Heart left ventricle (tissue), 16 donors: ENCODE measurements at regions not wholly inside any gene's neighbourhood (a gene's known extent, or its start where the extent isn't known, plus 50 kb on each side); places are given as distances from the start of the nearest gene placed in this dataset.

Experiments
- ATAC-seq, 4 donors: fragments of 200-7000 bp; cut with Tn5 transposase; one replicate each; pipeline ENCODE4 v1.9.1; 2020 to 2022; ENCODE audit warnings: moderate library complexity in 4 of 4, mild to moderate bottlenecking in 3 of 4, moderate number of reproducible peaks in 1 of 4
- DNase-seq, 5 donors: peaks; one replicate each; pipeline ENCODE4 v3.0.0-alpha.2; 2020
- H3K27ac ChIP-seq, 12 donors: fragments of 200-600 bp; sonication (generic) in 4 of 12; one replicate each; pipeline versions ENCODE4 v1.5.0 to v1.8.0; 2016 to 2022; ENCODE audit warnings: mild to moderate bottlenecking in 2 of 12
- H3K27me3 ChIP-seq, 9 donors: fragments of 200-600 bp; sonication (generic) in 2 of 9; one replicate each; pipeline versions ENCODE4 v1.5.1 to v1.8.0; 2016 to 2022; ENCODE audit warnings: mild to moderate bottlenecking in 3 of 9
- H3K36me3 ChIP-seq, 9 donors: fragments of 200-600 bp; sonication (generic) in 2 of 9; one replicate each; pipeline versions ENCODE4 v1.5.0 to v1.8.0; 2018 to 2022; ENCODE audit warnings: mild to moderate bottlenecking in 2 of 9
- H3K4me1 ChIP-seq, 12 donors: fragments of 200-600 bp; sonication (generic) in 4 of 12; one replicate each; pipeline versions ENCODE4 v1.5.0 to v1.8.0; 2016 to 2022; ENCODE audit warnings: mild to moderate bottlenecking in 3 of 12
- H3K4me3 ChIP-seq, 12 donors: fragments of 200-600 bp; sonication (generic) in 4 of 12; one replicate each; pipeline versions ENCODE4 v1.5.0 to v1.8.0; 2017 to 2022; ENCODE audit warnings: mild to moderate bottlenecking in 9 of 12, moderate library complexity in 4 of 12
- H3K9me3 ChIP-seq, 12 donors: fragments of 200-600 bp; sonication (generic) in 4 of 12; one replicate each; pipeline versions ENCODE4 v1.5.0 to v1.8.0; 2016 to 2022; ENCODE audit warnings: mild to moderate bottlenecking in 1 of 12
- POLR2A ChIP-seq, 2 donors: fragments of 450-650 bp; IDR thresholded peaks; one replicate each; pipeline ENCODE4 v1.6.1; 2017; ENCODE audit warnings: antibody characterized with exemption in 2 of 2, mild to moderate bottlenecking in 2 of 2, moderate library complexity in 2 of 2
- WGBS, 4 donors: extraction: QIAGEN DNeasy Blood & Tissue Kit in 2 of 4; methylation state at CpG; one replicate each; pipeline versions ENCODE4 v1.1.5 to v1.1.7; 2013 to 2018; 5-methylcytosine and 5-hydroxymethylcytosine counted together
- intact Hi-C, 10 donors: fragments of 100-400 bp; cut with DNase I; formaldehyde crosslinking; loops; one replicate each; pipeline versions ENCODE4 v1.11.1 to v1.14.2; 2022
- TF ChIP-seq, protein P1 (sequence below), 12 donors: fragments of 200-600 bp; sonication (generic) in 4 of 12; IDR thresholded peaks; one replicate each; pipeline versions ENCODE4 v1.5.0 to v1.8.0; 2018 to 2022; ENCODE audit warnings: antibody characterized with exemption in 12 of 12, mild to moderate bottlenecking in 5 of 12
- donor health status: ischemic (EF 13 %, LVEDD 7.1; RV severe dilation, severe dysfunction).
- donor health status: healthy with polysubstance abuse.
- donor health status: DM: no; HTN: yes; CAD: no.
- donor health status: DM: no; HTN: no; CAD: no.
- donor health status: ischemic (EF 25% LVEDD 6.9; RV normal size, moderate dysfunction).
- donor health status: ischemic (EF 25% LVEDD 5.7; RV mildly dilated, moderate dysfunction).
- donor health status: healthy.
- donor health status: DM: yes; HTN: yes; CAD: no.
- donor health status: ischemic (EF 35%, LVEDD 5.7; RV mildly dilated, moderate dysfunction).
- donor health status: nonischemic (EF 11% LVEDD 7.7; RV severe dilation, severe dysfunction).
- donor health status: DM: yes; HTN: yes; CAD: no.
- donor health status: PGD.
- donor health status: ischemic (EF 29% LVEDD 5.4; RV normal size, mild dysfunction).
- donor health status: nonischemic (EF 23%, LVEDD 6.1; RV moderate dilation, normal function).

DNA sequence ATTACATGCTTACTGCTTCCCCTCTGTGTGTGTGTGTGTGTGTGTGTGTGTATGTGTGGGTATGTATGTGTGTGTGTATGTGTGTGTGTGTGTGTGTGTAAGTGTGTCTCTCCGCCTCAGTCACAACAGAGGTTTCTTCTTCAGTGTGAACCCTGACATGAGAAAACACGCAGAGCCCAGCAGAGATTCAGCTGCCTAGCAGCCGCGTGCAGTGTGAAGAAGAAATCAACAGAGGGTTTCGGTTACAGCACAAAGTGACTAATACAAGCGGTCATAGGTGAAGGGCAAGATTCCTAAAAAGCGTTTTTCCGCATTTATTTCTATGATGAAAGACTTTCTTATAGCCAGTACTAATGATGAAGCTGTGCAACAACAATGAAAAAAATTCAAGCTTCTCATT is 55.3 kb upstream of the ZFP42 start:
- no peaks in the 10 kb centered on the region for H3K36me3 ChIP-seq
- H3K27me3 ChIP-seq, result no peaks in the 10 kb centered on the region
- ATAC-seq, result no peak
- no peak overlapping the region for H3K4me3 ChIP-seq
- TF ChIP-seq POLR2A (IDR thresholded peaks at IDR 0.05), result no peak
- TF ChIP-seq, protein P1, sequence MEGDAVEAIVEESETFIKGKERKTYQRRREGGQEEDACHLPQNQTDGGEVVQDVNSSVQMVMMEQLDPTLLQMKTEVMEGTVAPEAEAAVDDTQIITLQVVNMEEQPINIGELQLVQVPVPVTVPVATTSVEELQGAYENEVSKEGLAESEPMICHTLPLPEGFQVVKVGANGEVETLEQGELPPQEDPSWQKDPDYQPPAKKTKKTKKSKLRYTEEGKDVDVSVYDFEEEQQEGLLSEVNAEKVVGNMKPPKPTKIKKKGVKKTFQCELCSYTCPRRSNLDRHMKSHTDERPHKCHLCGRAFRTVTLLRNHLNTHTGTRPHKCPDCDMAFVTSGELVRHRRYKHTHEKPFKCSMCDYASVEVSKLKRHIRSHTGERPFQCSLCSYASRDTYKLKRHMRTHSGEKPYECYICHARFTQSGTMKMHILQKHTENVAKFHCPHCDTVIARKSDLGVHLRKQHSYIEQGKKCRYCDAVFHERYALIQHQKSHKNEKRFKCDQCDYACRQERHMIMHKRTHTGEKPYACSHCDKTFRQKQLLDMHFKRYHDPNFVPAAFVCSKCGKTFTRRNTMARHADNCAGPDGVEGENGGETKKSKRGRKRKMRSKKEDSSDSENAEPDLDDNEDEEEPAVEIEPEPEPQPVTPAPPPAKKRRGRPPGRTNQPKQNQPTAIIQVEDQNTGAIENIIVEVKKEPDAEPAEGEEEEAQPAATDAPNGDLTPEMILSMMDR (IDR thresholded peaks at IDR 0.05), result no peak
- no peak overlapping the region for H3K27ac ChIP-seq
- H3K9me3 ChIP-seq, result peaks cover 0 to 11% (median 0%) of the 10 kb centered on the region in 12 donors
- WGBS, 4 donors, result 88 to 92% (median 90%) methylated on average over 8 of the region's 8 CpGs
- DNase-seq, result no peak
- H3K4me1 ChIP-seq, result no peaks in the 10 kb centered on the region
- intact Hi-C loops, result no loop called here

GRCh38 chr4:187942968-187943367 is 52.6 kb upstream of the ZFP42 start:
- Histone ChIP-seq H3K4me3 (no peak overlapping the region), H3K9me3 (peaks cover 0 to 3% (median 0%) of the 10 kb centered on the region in 12 donors), H3K27me3 (no peaks in the 10 kb centered on the region), H3K4me1 (no peaks in the 10 kb centered on the region), H3K27ac (no peak overlapping the region), H3K36me3 (no peaks in the 10 kb centered on the region)
- no peak for DNase-seq
- TF ChIP-seq POLR2A (IDR thresholded peaks at IDR 0.05), result no peak
- TF ChIP-seq, protein P1 (IDR thresholded peaks at IDR 0.05), result no peak
- intact Hi-C loops, result no loop called here
- 94 to 97% (median 96%) methylated on average over 6 of the region's 6 CpGs for WGBS, 4 donors
- no peak for ATAC-seq

- no peaks in the 10 kb centered on the region for H3K36me3 ChIP-seq
- H3K9me3 ChIP-seq, result peaks cover 0 to 3% (median 0%) of the 10 kb centered on the region in 12 donors
- DNase-seq, result no peak
- ATAC-seq, result no peak
- H3K27ac ChIP-seq, result no peak overlapping the region
- no peak overlapping the region for H3K4me3 ChIP-seq
- no peaks in the 10 kb centered on the region for H3K27me3 ChIP-seq
- WGBS, 4 donors, result 76 to 94% (median 78%) methylated on average over 7 of the region's 7 CpGs
- TF ChIP-seq, protein P1 (IDR thresholded peaks at IDR 0.05), result no peak
- no peak for TF ChIP-seq POLR2A (IDR thresholded peaks at IDR 0.05)
- intact Hi-C loops, result no loop called here
- no peaks in the 10 kb centered on the region for H3K4me1 ChIP-seq
Measured at GRCh38 chr4:187944179-187944578, 51.4 kb upstream of the ZFP42 start.
